Testis (tissue), 2 donors: ENCODE measurements at regions not wholly inside any gene's neighbourhood (a gene's known extent, or its start where the extent isn't known, plus 50 kb on each side); places are given as distances from the start of the nearest gene placed in this dataset.

Source experiments
- POLR2A ChIP-seq: fragments of 450-650 bp; IDR thresholded peaks from one replicate; pipeline ENCODE4 v1.6.1; 2017; ENCODE audit warnings: antibody characterized with exemption, mild to moderate bottlenecking, moderate library complexity
- TF ChIP-seq, protein P1 (sequence below), 3 experiments: fragments of 450-650 bp in 2 of 3; fragments of 200-600 bp in 1 of 3; sonication (generic) in 1 of 3; IDR thresholded peaks; one replicate each; pipeline ENCODE4 v1.5.1; 2016 to 2019; ENCODE audit warnings: antibody characterized with exemption in 3 of 3, mild to moderate bottlenecking in 2 of 3, moderate library complexity in 1 of 3

DNA sequence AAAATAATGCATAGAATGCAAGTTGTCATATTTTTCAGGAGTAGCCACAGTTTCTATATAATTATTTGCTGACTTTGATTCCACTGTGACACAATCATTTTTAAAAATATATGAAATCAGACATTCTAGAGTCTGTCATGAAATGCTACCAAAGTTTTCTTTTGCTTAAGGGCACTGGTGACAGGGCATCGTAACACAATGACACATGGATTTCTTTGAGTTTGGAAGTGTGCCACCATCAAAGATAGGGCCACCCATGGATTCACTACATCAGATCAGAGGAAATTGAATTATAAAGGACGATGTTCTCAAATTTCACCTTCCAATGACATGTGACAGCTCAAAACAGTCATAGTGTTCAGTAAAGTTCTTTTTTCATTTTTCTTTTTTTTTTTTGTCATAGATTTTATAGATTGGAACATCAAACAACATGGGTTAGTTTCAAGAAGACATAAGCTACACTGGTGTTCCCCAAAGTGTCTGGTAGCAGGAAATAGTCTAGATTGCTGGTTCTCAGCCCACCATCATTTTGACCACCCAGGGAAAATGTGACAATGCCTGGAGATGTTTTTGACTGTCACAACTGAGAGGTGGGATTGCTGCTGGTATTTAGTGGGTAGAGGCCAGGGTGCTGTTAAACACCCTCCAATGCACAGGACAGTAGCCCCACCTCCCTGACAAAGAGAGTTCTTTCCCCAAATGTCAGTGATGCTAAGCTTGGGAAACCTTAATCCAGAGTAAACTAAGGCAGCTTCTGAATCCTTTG lies 123.8 kb upstream of the DOK5 start:
- TF ChIP-seq, protein P1, sequence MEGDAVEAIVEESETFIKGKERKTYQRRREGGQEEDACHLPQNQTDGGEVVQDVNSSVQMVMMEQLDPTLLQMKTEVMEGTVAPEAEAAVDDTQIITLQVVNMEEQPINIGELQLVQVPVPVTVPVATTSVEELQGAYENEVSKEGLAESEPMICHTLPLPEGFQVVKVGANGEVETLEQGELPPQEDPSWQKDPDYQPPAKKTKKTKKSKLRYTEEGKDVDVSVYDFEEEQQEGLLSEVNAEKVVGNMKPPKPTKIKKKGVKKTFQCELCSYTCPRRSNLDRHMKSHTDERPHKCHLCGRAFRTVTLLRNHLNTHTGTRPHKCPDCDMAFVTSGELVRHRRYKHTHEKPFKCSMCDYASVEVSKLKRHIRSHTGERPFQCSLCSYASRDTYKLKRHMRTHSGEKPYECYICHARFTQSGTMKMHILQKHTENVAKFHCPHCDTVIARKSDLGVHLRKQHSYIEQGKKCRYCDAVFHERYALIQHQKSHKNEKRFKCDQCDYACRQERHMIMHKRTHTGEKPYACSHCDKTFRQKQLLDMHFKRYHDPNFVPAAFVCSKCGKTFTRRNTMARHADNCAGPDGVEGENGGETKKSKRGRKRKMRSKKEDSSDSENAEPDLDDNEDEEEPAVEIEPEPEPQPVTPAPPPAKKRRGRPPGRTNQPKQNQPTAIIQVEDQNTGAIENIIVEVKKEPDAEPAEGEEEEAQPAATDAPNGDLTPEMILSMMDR (IDR thresholded peaks at IDR 0.05), result no peak
- no peak for TF ChIP-seq POLR2A
